Right ventricle myocardium superior (tissue), 1 donor: ENCODE measurements at regions not wholly inside any gene's neighbourhood (a gene's known extent, or its start where the extent isn't known, plus 50 kb on each side); places are given as distances from the start of the nearest gene placed in this dataset.

Experiments used
- ATAC-seq: fragments of 200-7000 bp; cut with Tn5 transposase; one replicate; pipeline ENCODE4 v1.9.1; 2020; ENCODE audit warnings: mild to moderate bottlenecking; ENCODE audit not compliant: poor library complexity
- DNase-seq: peaks from one replicate; pipeline ENCODE4 v3.0.0-alpha.2; 2020
- intact Hi-C: fragments of 100-400 bp; cut with DNase I; formaldehyde crosslinking; loops from one replicate; pipeline ENCODE4 v1.11.2; 2022
- donor health status: DM: no; HTN: yes; CAD: no; lungs with severe emphysema.

- ATAC-seq (no peak), DNase-seq (no peak)
- intact Hi-C loops: no loop called here
These were observed 473.2 kb downstream of the LRFN5 start for GRCh38 chr14:42079911-42080310.

- intact Hi-C loops: no loop called here
- no peak for DNase-seq
- ATAC-seq: no peak
These were observed 471.7 kb downstream of the LRFN5 start for GRCh38 chr14:42078345-42078744.

- intact Hi-C loops: no loop called here
- no peak for DNase-seq
- ATAC-seq: no peak
These were observed 463.4 kb downstream of the LRFN5 start for GRCh38 chr14:42070031-42070430.

GRCh38 chr14:42057111-42057510 is 450.4 kb downstream of the LRFN5 start:
- DNase-seq: no peak
- intact Hi-C loops: no loop called here
- ATAC-seq: no peak

DNA sequence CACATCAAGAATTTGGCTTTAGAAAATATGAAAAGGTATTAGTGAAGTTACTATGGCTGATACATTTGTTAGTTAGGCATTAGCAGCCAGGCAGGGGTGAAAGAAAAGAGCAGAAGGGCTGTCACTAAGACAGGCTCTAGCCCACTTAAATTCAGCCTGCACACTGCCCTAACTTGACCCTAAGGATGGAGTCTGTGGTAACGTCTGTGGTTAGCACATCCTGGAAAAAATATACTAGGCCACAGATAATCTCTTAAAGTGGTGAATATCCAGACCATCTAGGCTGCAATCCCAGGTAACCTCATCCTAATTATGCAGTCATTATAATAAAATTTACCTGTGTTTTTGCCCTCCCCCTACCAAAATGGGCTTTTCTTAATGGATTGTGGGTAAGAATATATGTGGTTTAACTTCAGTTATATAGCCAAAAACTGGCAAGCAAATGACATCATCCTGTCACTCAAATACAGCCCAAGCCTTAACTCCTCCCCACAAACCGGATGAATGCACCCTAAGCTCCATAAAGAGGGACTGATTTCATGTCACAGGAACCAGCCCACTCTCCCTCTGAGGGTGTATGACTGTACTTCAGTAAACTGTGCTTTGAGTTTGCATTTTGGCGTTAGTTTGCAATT is 440.9 kb downstream of the LRFN5 start:
- ATAC-seq: no peak
- intact Hi-C loops: no loop called here
- no peak for DNase-seq

DNA sequence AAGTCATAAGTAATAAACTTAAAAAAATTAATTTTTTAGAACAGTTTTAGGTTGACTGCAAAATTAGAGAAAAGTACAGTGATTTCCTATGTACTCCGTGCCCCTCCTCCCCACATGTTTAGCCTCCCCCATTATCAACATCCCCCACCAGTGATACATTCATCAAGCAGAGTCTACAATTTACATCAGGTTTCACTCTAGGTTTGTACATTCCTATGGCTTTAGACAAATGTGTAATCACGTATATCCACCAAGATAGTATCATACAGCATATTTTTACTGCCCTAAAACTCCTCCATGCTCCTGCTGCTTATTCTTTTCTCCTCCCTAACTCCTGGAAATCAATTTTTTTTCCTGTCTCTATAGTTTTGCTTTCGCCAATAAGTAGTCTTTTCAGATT is 438.7 kb downstream of the LRFN5 start:
- intact Hi-C loops: no loop called here
- DNase-seq (no peak), ATAC-seq (no peak)

DNA sequence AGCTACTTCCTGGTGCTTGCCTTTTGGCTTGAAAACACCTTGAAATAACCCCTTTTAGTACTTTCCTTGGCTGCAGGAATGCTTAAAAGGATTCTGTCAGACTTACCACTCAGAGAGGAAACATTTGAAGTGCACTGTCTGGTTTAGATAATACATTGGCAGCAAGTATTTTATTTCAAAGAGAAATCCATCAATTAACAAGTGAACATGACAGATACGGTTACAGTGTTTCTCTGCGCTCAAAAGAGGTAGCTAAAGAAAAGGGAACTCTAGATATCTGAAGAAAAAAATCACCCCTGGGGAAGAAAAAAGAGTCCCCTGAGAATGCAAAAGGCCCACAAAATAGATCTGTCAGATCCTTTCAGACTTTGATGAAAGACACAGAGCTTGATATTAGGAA is 421.9 kb downstream of the LRFN5 start:
- ATAC-seq (no peak), DNase-seq (no peak)
- intact Hi-C loops: no loop called here

- ATAC-seq (no peak), DNase-seq (no peak)
- intact Hi-C loops: no loop called here
These were observed 420.6 kb downstream of the LRFN5 start for GRCh38 chr14:42027271-42027670.

GRCh38 chr14:42023452-42023851 is 416.8 kb downstream of the LRFN5 start:
- no peak for DNase-seq
- no peak for ATAC-seq
- intact Hi-C loops: no loop called here

DNA sequence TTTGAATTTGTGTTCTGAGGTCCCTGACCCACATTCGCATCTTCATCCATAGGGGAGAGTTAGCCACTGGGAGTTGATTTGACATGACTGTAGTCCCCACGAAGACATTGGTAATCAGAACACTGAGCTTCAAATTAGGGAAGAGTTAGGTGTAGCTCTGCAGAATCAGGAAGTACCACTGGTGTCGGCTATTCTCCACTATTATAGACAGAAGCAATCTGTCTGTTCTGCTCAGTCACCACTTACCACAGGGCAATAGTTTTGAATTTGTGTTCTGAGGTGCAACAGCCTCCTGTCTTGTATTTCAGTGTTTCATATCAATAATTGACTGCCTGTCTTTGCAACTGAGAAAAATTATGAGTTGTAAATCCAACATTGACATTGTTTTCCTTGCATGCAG is 407.6 kb downstream of the LRFN5 start:
- intact Hi-C loops: no loop called here
- ATAC-seq (no peak), DNase-seq (no peak)

DNA sequence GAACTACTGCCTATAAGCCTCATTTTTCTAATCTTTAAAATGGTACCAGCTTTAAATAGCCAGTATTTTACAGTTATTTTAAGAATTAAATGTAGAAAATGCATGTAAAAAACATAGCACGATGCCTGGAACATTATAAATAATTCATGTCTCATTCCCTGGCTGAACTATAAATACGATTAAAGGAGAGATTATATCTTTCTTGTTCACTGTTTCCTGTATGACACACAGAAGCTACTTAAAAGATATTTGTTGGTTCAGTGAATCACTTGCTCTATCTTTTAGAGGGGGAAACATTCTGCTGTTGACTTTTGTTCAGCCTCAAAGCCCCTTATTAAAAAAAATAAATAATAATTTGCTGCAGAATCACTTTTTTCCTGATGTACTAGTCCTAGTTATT is 406.9 kb downstream of the LRFN5 start:
- ATAC-seq (no peak), DNase-seq (no peak)
- intact Hi-C loops: no loop called here

DNA sequence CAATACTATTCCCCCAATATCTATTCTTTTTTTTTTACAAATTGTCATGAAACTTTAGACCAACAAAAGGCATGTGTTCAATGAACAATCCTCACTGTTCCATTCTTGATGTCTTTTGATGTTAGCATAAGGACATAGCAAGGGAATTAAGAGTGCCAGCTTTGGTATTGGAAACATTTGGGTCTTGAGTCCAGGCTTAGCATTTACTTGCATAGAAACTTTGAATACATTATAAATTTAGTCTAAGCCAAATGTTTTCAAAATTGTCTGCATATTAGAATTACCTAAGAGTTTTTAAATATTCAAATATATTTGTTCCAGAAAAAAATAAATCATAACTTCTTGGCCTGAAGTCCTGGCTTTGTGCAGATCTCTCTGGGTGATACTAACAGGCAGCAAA is 406.5 kb downstream of the LRFN5 start:
- DNase-seq: no peak
- ATAC-seq: no peak
- intact Hi-C loops: no loop called here

GRCh38 chr14:42011221-42011620 is 404.5 kb downstream of the LRFN5 start:
- no peak for DNase-seq
- intact Hi-C loops: no loop called here
- ATAC-seq: no peak

DNA sequence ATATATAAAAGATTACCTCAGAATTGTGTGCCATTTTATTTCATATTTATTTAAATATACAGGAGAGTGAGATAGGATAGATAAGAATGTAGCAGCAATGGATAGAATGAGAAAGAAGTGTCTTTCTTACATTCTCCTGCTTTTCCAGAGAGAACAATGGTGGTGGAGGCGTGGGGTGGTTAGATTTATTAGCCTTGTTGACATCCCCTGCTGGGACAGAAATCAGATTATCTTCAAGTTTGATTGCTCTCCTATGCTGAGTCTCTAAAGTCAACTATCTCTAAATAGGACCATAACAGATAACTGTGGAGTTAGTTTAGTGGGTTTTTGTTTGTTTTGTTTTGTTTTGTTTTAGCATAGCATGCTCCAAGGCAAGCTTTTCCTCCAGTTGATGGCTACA is 397.6 kb downstream of the LRFN5 start:
- intact Hi-C loops: no loop called here
- DNase-seq (no peak), ATAC-seq (no peak)

DNA sequence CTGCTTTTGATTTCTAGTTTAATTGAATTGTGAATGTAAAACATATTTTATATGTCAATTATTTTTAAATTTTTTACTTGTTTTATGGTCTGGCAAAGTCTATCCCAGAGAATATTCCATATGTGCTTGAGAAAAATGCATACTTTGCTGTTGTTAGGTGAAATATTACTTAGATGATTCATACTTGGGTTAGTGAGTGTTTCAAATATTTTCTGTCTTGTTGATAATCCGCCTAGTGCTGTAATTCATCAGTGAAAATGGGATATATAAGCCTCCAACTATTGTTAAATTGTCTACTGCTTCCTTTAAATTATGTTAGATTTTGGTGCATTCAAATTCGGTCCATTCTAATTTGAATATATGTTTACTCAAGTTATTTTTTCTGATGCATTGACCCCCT is 395.5 kb downstream of the LRFN5 start:
- DNase-seq (no peak), ATAC-seq (no peak)
- intact Hi-C loops: no loop called here

DNA sequence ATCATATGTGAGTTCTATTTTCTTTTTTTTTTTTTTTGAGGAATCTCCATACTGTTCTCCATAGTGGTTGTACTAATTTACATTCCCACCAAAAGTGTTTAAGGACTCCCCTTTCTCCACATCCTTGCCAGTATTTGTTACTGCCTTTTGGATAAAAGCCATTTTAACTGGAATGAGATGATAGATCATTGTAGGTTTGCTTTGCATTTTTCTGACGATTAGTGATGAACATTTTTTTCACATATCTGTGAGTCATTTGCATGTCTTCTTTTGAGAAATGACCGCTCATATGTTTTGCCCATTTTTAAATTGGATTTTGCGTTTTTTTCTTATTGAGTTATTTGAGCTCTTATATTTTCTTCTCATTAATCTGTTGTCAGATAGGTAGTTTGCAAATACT is 394.8 kb downstream of the LRFN5 start:
- ATAC-seq: no peak
- no peak for DNase-seq
- intact Hi-C loops: no loop called here

DNA sequence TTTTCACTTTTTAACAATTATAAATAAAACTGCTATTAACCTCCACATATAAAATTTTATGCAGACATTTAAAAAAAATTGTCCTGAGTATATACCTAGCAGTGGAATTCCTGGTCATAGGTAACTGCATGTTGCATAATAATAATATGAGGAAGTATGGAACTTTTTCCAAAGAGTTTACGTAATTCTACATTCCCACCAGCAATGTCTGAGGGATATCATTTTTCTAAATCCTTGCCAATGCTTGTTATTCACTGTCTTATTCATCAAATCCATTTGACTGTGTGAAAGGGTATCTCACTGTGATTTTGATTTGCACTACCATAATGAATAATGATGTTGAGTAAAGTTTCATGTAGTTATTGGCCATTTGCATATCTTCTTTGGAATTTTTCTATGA is 393.8 kb downstream of the LRFN5 start:
- DNase-seq (no peak), ATAC-seq (no peak)
- intact Hi-C loops: no loop called here

DNA sequence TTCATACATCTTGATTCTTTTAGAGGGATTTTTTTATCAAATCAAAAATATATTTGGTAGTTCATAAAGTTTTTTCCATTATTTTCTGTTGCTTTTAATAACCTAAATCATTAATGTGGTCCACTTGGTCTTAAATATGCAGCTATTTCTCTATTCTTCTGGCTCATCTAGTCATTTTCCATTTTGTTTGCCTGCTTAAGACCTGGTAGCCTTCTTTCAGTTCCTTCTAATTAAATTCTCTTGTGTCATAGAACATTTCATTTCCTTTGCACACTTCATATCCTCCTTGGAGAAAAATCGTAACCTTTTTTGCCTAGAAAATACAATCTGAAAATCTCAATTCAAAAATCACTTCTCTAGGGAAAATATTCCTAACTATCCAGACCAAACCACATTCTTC is 387.0 kb downstream of the LRFN5 start:
- no peak for ATAC-seq
- intact Hi-C loops: no loop called here

DNA sequence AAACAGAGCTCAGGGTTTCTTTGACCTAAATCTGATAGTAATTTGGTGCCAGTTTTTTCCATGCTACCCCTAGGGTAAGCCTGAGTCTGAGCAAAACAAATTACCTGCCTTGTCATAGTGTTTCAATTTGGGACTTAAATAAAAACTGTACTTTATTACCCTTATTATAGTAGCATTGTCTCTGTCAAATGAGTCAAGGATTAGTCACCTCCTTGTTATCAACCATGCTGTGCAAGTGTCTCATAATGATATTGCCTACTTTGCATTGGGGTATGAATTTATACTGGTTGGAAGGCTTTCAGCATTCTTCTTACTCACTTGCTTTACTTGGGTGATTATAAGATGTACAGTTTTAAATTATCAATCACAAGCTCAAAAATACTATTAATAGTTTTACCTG is 380.0 kb downstream of the LRFN5 start:
- DNase-seq: no peak
- intact Hi-C loops: no loop called here
- no peak for ATAC-seq

More for the DNA sequence above, 387.0 kb downstream of the LRFN5 start:
- no peak for DNase-seq

- ATAC-seq: no peak
- intact Hi-C loops: no loop called here
- no peak for DNase-seq
These were observed 379.5 kb downstream of the LRFN5 start for GRCh38 chr14:41986083-41986645.

DNA sequence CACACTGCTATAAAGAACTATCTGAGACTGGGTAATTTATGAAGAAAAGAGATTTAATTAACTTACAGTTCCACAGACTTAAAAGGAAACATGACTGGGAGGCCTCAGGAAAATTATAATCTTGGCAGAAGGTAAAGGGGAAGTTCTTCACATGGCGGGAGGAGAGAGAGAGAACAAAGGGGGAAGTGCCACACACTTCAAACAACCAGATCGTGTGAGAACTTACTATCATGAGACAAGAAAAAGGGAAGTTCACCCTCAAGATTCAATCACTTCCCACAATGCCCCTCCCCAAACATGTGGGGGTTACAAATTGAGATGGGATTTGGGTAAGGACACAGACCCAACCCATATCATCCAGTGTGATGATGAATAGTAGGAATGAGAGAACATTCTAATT is 366.5 kb downstream of the LRFN5 start:
- ATAC-seq (no peak), DNase-seq (no peak)
- intact Hi-C loops: no loop called here
